PC-3 (cell line): ENCODE measurements at regions not wholly inside any gene's neighbourhood (a gene's known extent, or its start where the extent isn't known, plus 50 kb on each side); places are given as distances from the start of the nearest gene placed in this dataset.

ENCODE experiments used
- ATAC-seq: fragments of 200-7000 bp; cut with Tn5 transposase; 2 replicates; pipeline ENCODE4 v1.9.1; 2020; ENCODE audit warnings: mild to moderate bottlenecking, moderate library complexity
- BruUV-seq: library from RNA; stranded (reverse); fragments of 400-500 nt; replicated peaks from 2 replicates; lab custom pipeline; 2021; lab: Mats Ljungman, UMichigan
- CTCF ChIA-PET: fragments of 300-600 bp; sonication (Branson Sonifier 250); formaldehyde crosslinking; loops from one replicate; lab custom pipeline; 2022; ENCODE audit warnings: antibody characterized with exemption; lab: Charles Lee
- POLR2A ChIA-PET: fragments of 300-600 bp; sonication (Branson Sonifier 250); formaldehyde crosslinking; loops from one replicate; lab custom pipeline; 2022; ENCODE audit warnings: antibody characterized with exemption; ENCODE audit not compliant: unreplicated experiment; lab: Charles Lee
- DNase-seq: peaks from one replicate; pipeline ENCODE4 v3.0.0-alpha.2; 2015
- H2AFZ ChIP-seq: fragments of 300-600 bp; sonication (generic); 2 replicates; pipeline ENCODE4 v1.6.0; 2016; ENCODE audit warnings: antibody characterized with exemption, low read length
- H3F3A ChIP-seq: fragments of 300-600 bp; sonication (generic); one replicate; pipeline ENCODE4 v1.6.0; 2017; ENCODE audit warnings: antibody characterized with exemption, low read length, control low read depth, mild to moderate bottlenecking; ENCODE audit not compliant: unreplicated experiment
- H3K27ac ChIP-seq: fragments of 300-600 bp; sonication (generic); 2 replicates; pipeline ENCODE4 v1.5.1; 2016; ENCODE audit warnings: mild to moderate bottlenecking, low read length
- H3K27me3 ChIP-seq: fragments of 300-600 bp; sonication (generic); 2 replicates; pipeline ENCODE4 v1.6.1; 2016; ENCODE audit warnings: low read length, mixed read lengths
- H3K36me3 ChIP-seq: fragments of 300-600 bp; sonication (generic); 2 replicates; pipeline ENCODE4 v1.6.1; 2016; ENCODE audit warnings: low read depth, mixed run types, low read length, mixed read lengths
- H3K4me1 ChIP-seq: fragments of 300-600 bp; sonication (generic); 2 replicates; pipeline ENCODE4 v1.5.1; 2016; ENCODE audit warnings: low read length; ENCODE audit not compliant: insufficient read depth
- H3K4me2 ChIP-seq: fragments of 300-600 bp; sonication (generic); 2 replicates; pipeline ENCODE4 v1.6.0; 2016; ENCODE audit warnings: low read length
- H3K4me3 ChIP-seq: fragments of 300-600 bp; sonication (generic); 2 replicates; pipeline ENCODE4 v1.5.1; 2016; ENCODE audit warnings: mild to moderate bottlenecking, low read length, mixed read lengths
- H3K79me2 ChIP-seq: fragments of 300-600 bp; sonication (generic); 2 replicates; pipeline ENCODE4 v1.6.1; 2017; ENCODE audit warnings: low read length, mixed read lengths
- H3K9ac ChIP-seq: fragments of 300-600 bp; sonication (generic); 2 replicates; pipeline ENCODE4 v1.6.0; 2016; ENCODE audit warnings: mild to moderate bottlenecking, low read length
- H3K9me2 ChIP-seq: fragments of 300-600 bp; sonication (generic); replicated peaks from 2 replicates; pipeline ENCODE4 v1.6.1; 2016; ENCODE audit warnings: mixed run types, low read length, mixed read lengths
- H3K9me3 ChIP-seq: fragments of 300-600 bp; sonication (generic); 2 replicates; pipeline ENCODE4 v1.6.1; 2016; ENCODE audit warnings: low read length, mixed read lengths
- H4K20me1 ChIP-seq: fragments of 300-600 bp; sonication (generic); 2 replicates; pipeline ENCODE4 v1.6.1; 2016; ENCODE audit warnings: low read length, mixed read lengths
- EZH2 ChIP-seq: fragments of 300-600 bp; sonication (generic); IDR thresholded peaks from one replicate; pipeline ENCODE4 v1.6.1; 2017; ENCODE audit warnings: antibody characterized with exemption, mild to moderate bottlenecking, low read length; ENCODE audit not compliant: unreplicated experiment
- EZH2phosphoT487 ChIP-seq: fragments of 300-600 bp; sonication (generic); IDR thresholded peaks from 2 replicates; pipeline ENCODE4 v1.6.1; 2018; ENCODE audit warnings: mild to moderate bottlenecking, antibody characterized with exemption, low read length, borderline replicate concordance
- intact Hi-C: fragments of 100-400 bp; cut with micrococcal nuclease; formaldehyde crosslinking; loops from 2 replicates; pipeline ENCODE4 v1.9.0; 2023
- TF ChIP-seq, protein P1 (sequence below): fragments of 300-600 bp; sonication (generic); conservative IDR thresholded peaks from 2 replicates; pipeline ENCODE4 v1.5.1; 2017; ENCODE audit warnings: antibody characterized with exemption, low read depth, mild to moderate bottlenecking, low read length

GRCh38 chr2:52955079-52955478 is 812.5 kb upstream of the CHAC2 start:
- POLR2A ChIA-PET, result no interaction called here
- CTCF ChIA-PET, result no interaction called here
- Histone ChIP-seq H3K79me2 (no peaks in the 10 kb centered on the region), H3K4me2 (no peak overlapping the region), H3K9me2 (no peaks in the 10 kb centered on the region), H3K36me3 (no peaks in the 10 kb centered on the region), H3K27me3 (no peaks in the 10 kb centered on the region), H3F3A (no peaks in the 10 kb centered on the region), H3K4me3 (no peak overlapping the region), H3K9me3 (no peaks in the 10 kb centered on the region), H2AFZ (no peak overlapping the region), H3K4me1 (no peaks in the 10 kb centered on the region), H3K9ac (no peak overlapping the region), H4K20me1 (no peaks in the 10 kb centered on the region), H3K27ac (no peak overlapping the region)
- TF ChIP-seq, protein P1, sequence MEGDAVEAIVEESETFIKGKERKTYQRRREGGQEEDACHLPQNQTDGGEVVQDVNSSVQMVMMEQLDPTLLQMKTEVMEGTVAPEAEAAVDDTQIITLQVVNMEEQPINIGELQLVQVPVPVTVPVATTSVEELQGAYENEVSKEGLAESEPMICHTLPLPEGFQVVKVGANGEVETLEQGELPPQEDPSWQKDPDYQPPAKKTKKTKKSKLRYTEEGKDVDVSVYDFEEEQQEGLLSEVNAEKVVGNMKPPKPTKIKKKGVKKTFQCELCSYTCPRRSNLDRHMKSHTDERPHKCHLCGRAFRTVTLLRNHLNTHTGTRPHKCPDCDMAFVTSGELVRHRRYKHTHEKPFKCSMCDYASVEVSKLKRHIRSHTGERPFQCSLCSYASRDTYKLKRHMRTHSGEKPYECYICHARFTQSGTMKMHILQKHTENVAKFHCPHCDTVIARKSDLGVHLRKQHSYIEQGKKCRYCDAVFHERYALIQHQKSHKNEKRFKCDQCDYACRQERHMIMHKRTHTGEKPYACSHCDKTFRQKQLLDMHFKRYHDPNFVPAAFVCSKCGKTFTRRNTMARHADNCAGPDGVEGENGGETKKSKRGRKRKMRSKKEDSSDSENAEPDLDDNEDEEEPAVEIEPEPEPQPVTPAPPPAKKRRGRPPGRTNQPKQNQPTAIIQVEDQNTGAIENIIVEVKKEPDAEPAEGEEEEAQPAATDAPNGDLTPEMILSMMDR, result no peak
- TF ChIP-seq EZH2, result no peak
- no peak for TF ChIP-seq EZH2phosphoT487
- no peak for ATAC-seq
- no peak for DNase-seq
- intact Hi-C loops, result no loop called here
- no TSS peak for BruUV-seq

DNA sequence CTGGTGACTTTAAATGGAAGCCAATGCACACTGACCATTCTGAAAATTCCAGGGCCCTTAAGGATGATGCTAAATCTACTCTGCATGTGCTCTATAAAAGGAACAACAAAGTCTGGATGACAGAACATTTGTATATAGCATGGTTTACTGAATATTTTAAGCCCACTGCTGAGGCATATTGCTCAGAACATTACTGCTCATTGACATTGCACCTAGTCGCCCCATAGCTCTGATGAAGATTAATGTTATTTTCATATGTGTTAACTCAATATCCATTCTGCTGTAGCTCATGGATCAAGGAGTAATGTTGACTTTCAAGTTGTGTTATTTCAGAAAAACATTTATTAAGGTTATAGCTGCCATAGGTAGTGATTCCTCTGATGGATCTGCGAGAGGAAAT is 827.5 kb upstream of the CHAC2 start:
- Histone ChIP-seq H3K9me2 (no peaks in the 10 kb centered on the region), H4K20me1 (no peaks in the 10 kb centered on the region), H3K4me1 (peaks cover 19% of the 10 kb centered on the region), H3F3A (no peaks in the 10 kb centered on the region), H3K4me2 (no peak overlapping the region), H3K4me3 (no peak overlapping the region), H2AFZ (no peak overlapping the region), H3K36me3 (no peaks in the 10 kb centered on the region), H3K9ac (no peak overlapping the region), H3K9me3 (no peaks in the 10 kb centered on the region), H3K27me3 (no peaks in the 10 kb centered on the region), H3K79me2 (no peaks in the 10 kb centered on the region), H3K27ac (no peak overlapping the region)
- POLR2A ChIA-PET, result no interaction called here
- intact Hi-C loops, result no loop called here
- DNase-seq (no peak), ATAC-seq (no peak)
- TF ChIP-seq EZH2 (no peak), EZH2phosphoT487 (no peak)
- TF ChIP-seq, protein P1, result no peak
- no TSS peak for BruUV-seq
- CTCF ChIA-PET, result no interaction called here

- Histone ChIP-seq H3K9me3 (no peaks in the 10 kb centered on the region), H3K9me2 (no peaks in the 10 kb centered on the region), H3K4me2 (no peak overlapping the region), H2AFZ (no peak overlapping the region), H4K20me1 (no peaks in the 10 kb centered on the region), H3K36me3 (no peaks in the 10 kb centered on the region), H3F3A (no peaks in the 10 kb centered on the region), H3K4me1 (peaks cover 24% of the 10 kb centered on the region), H3K27ac (no peak overlapping the region), H3K9ac (no peak overlapping the region), H3K79me2 (no peaks in the 10 kb centered on the region), H3K4me3 (no peak overlapping the region), H3K27me3 (no peaks in the 10 kb centered on the region)
- POLR2A ChIA-PET, result no interaction called here
- TF ChIP-seq EZH2 (no peak), EZH2phosphoT487 (no peak)
- ATAC-seq, result no peak
- intact Hi-C loops, result loop anchor here (5.0 kb wide), 1 partner anchor 252 kb away; no protein-coding TSS in a partner anchor
- no peak for DNase-seq
- CTCF ChIA-PET, result no interaction called here
- BruUV-seq, result no TSS peak
Observed at GRCh38 chr2:52939250-52939649, 828.4 kb upstream of the CHAC2 start.
